PC-9 (cell line): ENCODE measurements at regions not wholly inside any gene's neighbourhood (a gene's known extent, or its start where the extent isn't known, plus 50 kb on each side); places are given as distances from the start of the nearest gene placed in this dataset.
A peak's percentile ranks its signal among the peaks of the same experiment; 100 is the strongest.

Source experiments
- BruUV-seq: library from RNA; stranded (reverse); fragments of 400-500 nt; replicated peaks from 2 replicates; lab custom pipeline; 2021; lab: Mats Ljungman, UMichigan
- CTCF ChIA-PET: fragments of 300-600 bp; sonication (Branson Sonifier 250); formaldehyde crosslinking; loops from one replicate; lab custom pipeline; 2022; ENCODE audit warnings: antibody characterized with exemption; lab: Charles Lee
- POLR2A ChIA-PET: fragments of 300-600 bp; sonication (Branson Sonifier 250); formaldehyde crosslinking; loops from one replicate; lab custom pipeline; 2022; ENCODE audit warnings: antibody characterized with exemption; ENCODE audit not compliant: unreplicated experiment; lab: Charles Lee
- DNase-seq, 2 experiments: peaks; one replicate each; pipeline versions ENCODE4 v3.0.0 to v3.0.0-alpha.2; 2015 to 2022; ENCODE audit warnings: mixed read lengths in 1 of 2
- H2AFZ ChIP-seq: fragments of 200-600 bp; sonication (generic); 2 replicates; pipeline ENCODE4 v1.8.1; 2017; ENCODE audit warnings: antibody characterized with exemption
- H3F3A ChIP-seq: fragments of 200-600 bp; sonication (generic); 2 replicates; pipeline ENCODE4 v1.8.1; 2017; ENCODE audit warnings: antibody characterized with exemption, mild to moderate bottlenecking, low read depth; ENCODE audit not compliant: insufficient read depth
- H3K27ac ChIP-seq: fragments of 200-600 bp; sonication (generic); 2 replicates; pipeline ENCODE4 v1.6.1; 2016; ENCODE audit warnings: mixed run types
- H3K27me3 ChIP-seq: fragments of 200-600 bp; sonication (generic); 2 replicates; pipeline ENCODE4 v1.6.1; 2016; ENCODE audit warnings: low read depth, mixed run types; ENCODE audit not compliant: insufficient read depth
- H3K36me3 ChIP-seq: fragments of 200-600 bp; sonication (generic); 2 replicates; pipeline ENCODE4 v1.6.1; 2016; ENCODE audit warnings: low read depth, mixed run types
- H3K4me1 ChIP-seq: fragments of 200-600 bp; sonication (generic); replicated peaks from 2 replicates; pipeline ENCODE4 v1.6.1; 2016; ENCODE audit warnings: mixed run types; ENCODE audit not compliant: insufficient read depth
- H3K4me2 ChIP-seq: fragments of 200-600 bp; sonication (generic); 2 replicates; pipeline ENCODE4 v1.6.1; 2017; ENCODE audit warnings: mixed run types
- H3K4me3 ChIP-seq: fragments of 200-600 bp; sonication (generic); 2 replicates; pipeline ENCODE4 v1.6.1; 2016; ENCODE audit warnings: mixed run types
- H3K79me2 ChIP-seq: fragments of 200-600 bp; sonication (generic); 2 replicates; pipeline ENCODE4 v1.6.1; 2017; ENCODE audit warnings: low read depth, mixed run types
- H3K9me2 ChIP-seq: fragments of 200-600 bp; sonication (generic); 2 replicates; pipeline ENCODE4 v1.8.1; 2017; ENCODE audit warnings: mild to moderate bottlenecking; ENCODE audit not compliant: insufficient read depth
- H3K9me3 ChIP-seq: fragments of 200-600 bp; sonication (generic); 2 replicates; pipeline ENCODE4 v1.8.1; 2016; ENCODE audit warnings: low read depth; ENCODE audit not compliant: insufficient read depth
- H4K20me1 ChIP-seq: fragments of 200-600 bp; sonication (generic); 2 replicates; pipeline ENCODE4 v1.8.1; 2017; ENCODE audit not compliant: insufficient read depth
- EZH2 ChIP-seq: fragments of 200-600 bp; sonication (generic); IDR thresholded peaks from 2 replicates; pipeline ENCODE4 v1.8.0; 2017; ENCODE audit warnings: antibody characterized with exemption, low read depth
- intact Hi-C: fragments of 100-400 bp; cut with micrococcal nuclease; formaldehyde crosslinking; loops from one replicate; pipeline ENCODE4 v1.10.0; 2022; ENCODE audit not compliant: unreplicated experiment
- TF ChIP-seq, protein P1 (sequence below): fragments of 200-600 bp; sonication (generic); conservative IDR thresholded peaks from 2 replicates; pipeline ENCODE4 v1.6.1; 2017; ENCODE audit warnings: mixed run types, antibody characterized with exemption, mild to moderate bottlenecking, moderate library complexity

- Histone ChIP-seq H3K36me3 (no peaks in the 10 kb centered on the region), H3K79me2 (no peaks in the 10 kb centered on the region), H2AFZ (no peak overlapping the region), H3K4me3 (no peak overlapping the region), H3K9me3 (no peaks in the 10 kb centered on the region), H3K27me3 (no peaks in the 10 kb centered on the region), H4K20me1 (no peaks in the 10 kb centered on the region), H3K9me2 (no peaks in the 10 kb centered on the region), H3K4me2 (peak overlapping the region; percentile 37; the same call in 1 of the 2 replicates), H3K4me1 (peaks cover 62% of the 10 kb centered on the region), H3K27ac (peak overlapping the region; percentile 56), H3F3A (peaks cover 51% of the 10 kb centered on the region)
- TF ChIP-seq, protein P1, sequence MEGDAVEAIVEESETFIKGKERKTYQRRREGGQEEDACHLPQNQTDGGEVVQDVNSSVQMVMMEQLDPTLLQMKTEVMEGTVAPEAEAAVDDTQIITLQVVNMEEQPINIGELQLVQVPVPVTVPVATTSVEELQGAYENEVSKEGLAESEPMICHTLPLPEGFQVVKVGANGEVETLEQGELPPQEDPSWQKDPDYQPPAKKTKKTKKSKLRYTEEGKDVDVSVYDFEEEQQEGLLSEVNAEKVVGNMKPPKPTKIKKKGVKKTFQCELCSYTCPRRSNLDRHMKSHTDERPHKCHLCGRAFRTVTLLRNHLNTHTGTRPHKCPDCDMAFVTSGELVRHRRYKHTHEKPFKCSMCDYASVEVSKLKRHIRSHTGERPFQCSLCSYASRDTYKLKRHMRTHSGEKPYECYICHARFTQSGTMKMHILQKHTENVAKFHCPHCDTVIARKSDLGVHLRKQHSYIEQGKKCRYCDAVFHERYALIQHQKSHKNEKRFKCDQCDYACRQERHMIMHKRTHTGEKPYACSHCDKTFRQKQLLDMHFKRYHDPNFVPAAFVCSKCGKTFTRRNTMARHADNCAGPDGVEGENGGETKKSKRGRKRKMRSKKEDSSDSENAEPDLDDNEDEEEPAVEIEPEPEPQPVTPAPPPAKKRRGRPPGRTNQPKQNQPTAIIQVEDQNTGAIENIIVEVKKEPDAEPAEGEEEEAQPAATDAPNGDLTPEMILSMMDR = no peak
- no peak for TF ChIP-seq EZH2
- ChIA-PET CTCF (no interaction called here), POLR2A (no interaction called here)
- peak; percentile 45 to 74 for DNase-seq
- intact Hi-C loops = loop anchor here (5.0 to 10.0 kb wide), 3 partner anchors 228 to 655 kb away; no protein-coding TSS in a partner anchor
- no TSS peak for BruUV-seq
Measured at GRCh38 chr16:54422569-54422978, 136.0 kb upstream of the IRX3 start.

DNA sequence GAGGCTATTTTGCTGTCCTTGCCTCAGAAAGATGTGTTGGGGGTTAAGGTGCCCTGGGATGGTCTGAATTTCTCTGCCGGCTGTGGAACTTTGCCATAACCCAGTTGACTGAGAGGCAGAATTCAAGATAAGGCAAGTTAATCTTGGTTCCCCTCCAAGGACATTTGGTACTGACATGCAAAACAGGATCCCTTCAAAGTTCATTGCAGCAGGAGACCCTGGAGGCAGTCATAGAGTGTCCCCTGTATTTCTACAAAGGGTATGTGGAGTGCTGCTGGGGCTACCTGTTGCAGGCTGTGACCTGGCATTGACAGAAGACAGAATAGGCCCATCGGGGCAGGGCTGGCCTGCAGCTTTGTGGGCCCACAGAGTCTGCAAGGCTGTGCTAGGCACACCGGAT lies 135.6 kb upstream of the IRX3 start:
- peak overlapping the region; percentile 56; the same call in 1 of the 2 replicates for H3K27ac ChIP-seq
- H3K4me2 ChIP-seq = peak overlapping the region; percentile 37; the same call in 1 of the 2 replicates
- H3K36me3 ChIP-seq = no peaks in the 10 kb centered on the region
- peaks cover 48% of the 10 kb centered on the region for H3F3A ChIP-seq
- no peak overlapping the region for H2AFZ ChIP-seq
- intact Hi-C loops = loop anchor here (5.0 to 10.0 kb wide), 3 partner anchors 227 to 655 kb away; no protein-coding TSS in a partner anchor
- H3K9me2 ChIP-seq = no peaks in the 10 kb centered on the region
- H4K20me1 ChIP-seq = no peaks in the 10 kb centered on the region
- H3K4me3 ChIP-seq = no peak overlapping the region
- no peaks in the 10 kb centered on the region for H3K27me3 ChIP-seq
- POLR2A ChIA-PET = no interaction called here
- CTCF ChIA-PET = no interaction called here
- H3K4me1 ChIP-seq = peaks cover 58% of the 10 kb centered on the region
- no TSS peak for BruUV-seq
- no peaks in the 10 kb centered on the region for H3K9me3 ChIP-seq
- DNase-seq = no peak
- no peaks in the 10 kb centered on the region for H3K79me2 ChIP-seq
- TF ChIP-seq, protein P1 = no peak
- TF ChIP-seq EZH2 = no peak

GRCh38 chr16:54421220-54421619 lies 134.6 kb upstream of the IRX3 start:
- POLR2A ChIA-PET = no interaction called here
- no peak for DNase-seq
- H3K4me3 ChIP-seq = no peak overlapping the region
- TF ChIP-seq, protein P1 = no peak
- no peak for TF ChIP-seq EZH2
- peaks cover 49% of the 10 kb centered on the region for H3K4me1 ChIP-seq
- no peaks in the 10 kb centered on the region for H3K36me3 ChIP-seq
- no peaks in the 10 kb centered on the region for H3K27me3 ChIP-seq
- no TSS peak for BruUV-seq
- H3K4me2 ChIP-seq = no peak overlapping the region
- H3K9me3 ChIP-seq = no peaks in the 10 kb centered on the region
- CTCF ChIA-PET = no interaction called here
- H4K20me1 ChIP-seq = no peaks in the 10 kb centered on the region
- no peak overlapping the region for H2AFZ ChIP-seq
- H3F3A ChIP-seq = peaks cover 38% of the 10 kb centered on the region
- H3K9me2 ChIP-seq = no peaks in the 10 kb centered on the region
- intact Hi-C loops = loop anchor here (5.0 to 10.0 kb wide), 3 partner anchors 226 to 654 kb away; no protein-coding TSS in a partner anchor
- no peak overlapping the region for H3K27ac ChIP-seq
- no peaks in the 10 kb centered on the region for H3K79me2 ChIP-seq
